ENCODE measurements at regions not wholly inside any gene's neighbourhood (a gene's known extent, or its start where the extent isn't known, plus 50 kb on each side); places are given as distances from the start of the nearest gene placed in this dataset.

DNA sequence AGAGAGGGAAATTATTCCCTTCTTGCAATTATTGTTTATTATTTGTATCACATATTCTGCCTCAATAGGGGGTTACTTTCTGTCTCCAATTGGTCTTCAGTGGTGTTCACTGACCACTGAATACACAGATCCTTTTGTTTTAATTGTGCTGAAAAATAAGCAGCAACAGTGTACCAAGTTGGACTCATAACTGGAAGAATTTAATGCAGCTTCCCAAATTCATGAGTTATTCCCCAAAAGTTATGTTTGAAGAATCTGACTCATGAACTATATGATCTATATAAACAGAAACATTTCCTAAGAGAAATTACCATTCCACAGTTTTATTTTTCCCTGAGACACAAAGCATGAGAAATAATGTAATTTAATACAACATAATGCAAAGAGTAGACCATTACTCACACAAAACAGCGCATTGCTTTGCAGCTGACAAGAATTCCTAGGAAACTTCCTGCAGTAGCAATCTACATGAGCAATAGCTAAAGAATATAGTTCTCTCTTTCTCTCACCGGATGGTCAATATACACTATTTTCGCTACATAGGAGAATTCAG lies 479.2 kb downstream of the HTR7 start:
- TF ChIP-seq EP300 (IDR thresholded peaks at IDR 0.05): no peak
- no peak for TF ChIP-seq POLR2A (IDR thresholded peaks at IDR 0.05)
- TF ChIP-seq POLR2AphosphoS5 (IDR thresholded peaks at IDR 0.05): no peak
- TF ChIP-seq, protein P1, sequence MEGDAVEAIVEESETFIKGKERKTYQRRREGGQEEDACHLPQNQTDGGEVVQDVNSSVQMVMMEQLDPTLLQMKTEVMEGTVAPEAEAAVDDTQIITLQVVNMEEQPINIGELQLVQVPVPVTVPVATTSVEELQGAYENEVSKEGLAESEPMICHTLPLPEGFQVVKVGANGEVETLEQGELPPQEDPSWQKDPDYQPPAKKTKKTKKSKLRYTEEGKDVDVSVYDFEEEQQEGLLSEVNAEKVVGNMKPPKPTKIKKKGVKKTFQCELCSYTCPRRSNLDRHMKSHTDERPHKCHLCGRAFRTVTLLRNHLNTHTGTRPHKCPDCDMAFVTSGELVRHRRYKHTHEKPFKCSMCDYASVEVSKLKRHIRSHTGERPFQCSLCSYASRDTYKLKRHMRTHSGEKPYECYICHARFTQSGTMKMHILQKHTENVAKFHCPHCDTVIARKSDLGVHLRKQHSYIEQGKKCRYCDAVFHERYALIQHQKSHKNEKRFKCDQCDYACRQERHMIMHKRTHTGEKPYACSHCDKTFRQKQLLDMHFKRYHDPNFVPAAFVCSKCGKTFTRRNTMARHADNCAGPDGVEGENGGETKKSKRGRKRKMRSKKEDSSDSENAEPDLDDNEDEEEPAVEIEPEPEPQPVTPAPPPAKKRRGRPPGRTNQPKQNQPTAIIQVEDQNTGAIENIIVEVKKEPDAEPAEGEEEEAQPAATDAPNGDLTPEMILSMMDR (IDR thresholded peaks at IDR 0.05): no peak
- H3K27ac ChIP-seq: no peak overlapping the region
- no peaks in the 10 kb centered on the region for H3K9me3 ChIP-seq
- H3K36me3 ChIP-seq: no peaks in the 10 kb centered on the region
- H3K4me3 ChIP-seq: no peak overlapping the region
- no peak for DNase-seq
- intact Hi-C loops (cut with DNase I; ENCODE audit: low total_unique reads): no loop called here
- WGBS, 5 donors: 86 to 90% (median 86%) methylated on average over 3 of the region's 3 CpGs
- H3K4me1 ChIP-seq: no peaks in the 10 kb centered on the region
- H3K27me3 ChIP-seq: no peaks in the 10 kb centered on the region

- Histone ChIP-seq H3K36me3 (no peaks in the 10 kb centered on the region), H3K4me3 (no peak overlapping the region), H3K27me3 (no peaks in the 10 kb centered on the region), H3K27ac (no peak overlapping the region), H3K4me1 (no peaks in the 10 kb centered on the region), H3K9me3 (no peaks in the 10 kb centered on the region)
- WGBS, 5 donors: 36 to 53% (median 48%) methylated on average over 2 of the region's 2 CpGs
- DNase-seq: no peak
- TF ChIP-seq POLR2AphosphoS5 (IDR thresholded peaks at IDR 0.05) (no peak), EP300 (IDR thresholded peaks at IDR 0.05) (no peak), POLR2A (IDR thresholded peaks at IDR 0.05) (no peak)
- TF ChIP-seq, protein P1 (IDR thresholded peaks at IDR 0.05): no peak
- intact Hi-C loops (cut with DNase I; ENCODE audit: low total_unique reads): no loop called here
Measured at GRCh38 chr10:90381468-90381867, 476.4 kb downstream of the HTR7 start.

GRCh38 chr10:90389876-90390275 lies 468.0 kb downstream of the HTR7 start:
- no peak overlapping the region for H3K27ac ChIP-seq
- H3K9me3 ChIP-seq: no peaks in the 10 kb centered on the region
- no peak for DNase-seq
- WGBS, 5 donors: 79 to 86% (median 84%) methylated on average over 3 of the region's 3 CpGs
- intact Hi-C loops (cut with DNase I; ENCODE audit: low total_unique reads): no loop called here
- H3K4me3 ChIP-seq: no peak overlapping the region
- no peaks in the 10 kb centered on the region for H3K36me3 ChIP-seq
- no peaks in the 10 kb centered on the region for H3K4me1 ChIP-seq
- no peaks in the 10 kb centered on the region for H3K27me3 ChIP-seq
- TF ChIP-seq EP300 (IDR thresholded peaks at IDR 0.05) (no peak), POLR2A (IDR thresholded peaks at IDR 0.05) (no peak), POLR2AphosphoS5 (IDR thresholded peaks at IDR 0.05) (no peak)
- TF ChIP-seq, protein P1 (IDR thresholded peaks at IDR 0.05): no peak

- H3K36me3 ChIP-seq: no peaks in the 10 kb centered on the region
- no peak overlapping the region for H3K27ac ChIP-seq
- intact Hi-C loops (cut with DNase I; ENCODE audit: low total_unique reads): no loop called here
- no peaks in the 10 kb centered on the region for H3K4me1 ChIP-seq
- H3K9me3 ChIP-seq: no peaks in the 10 kb centered on the region
- H3K4me3 ChIP-seq: no peak overlapping the region
- DNase-seq: no peak
- TF ChIP-seq, protein P1 (IDR thresholded peaks at IDR 0.05): no peak
- no peak for TF ChIP-seq POLR2A (IDR thresholded peaks at IDR 0.05)
- no peak for TF ChIP-seq POLR2AphosphoS5 (IDR thresholded peaks at IDR 0.05)
- TF ChIP-seq EP300 (IDR thresholded peaks at IDR 0.05): no peak
- H3K27me3 ChIP-seq: no peaks in the 10 kb centered on the region
- WGBS, 5 donors: 54 to 68% (median 55%) methylated on average over 2 of the region's 2 CpGs
Measured at GRCh38 chr10:90394311-90394710, 463.5 kb downstream of the HTR7 start.
